ENCODE measurements at regions not wholly inside any gene's neighbourhood (a gene's known extent, or its start where the extent isn't known, plus 50 kb on each side); places are given as distances from the start of the nearest gene placed in this dataset.

DNA sequence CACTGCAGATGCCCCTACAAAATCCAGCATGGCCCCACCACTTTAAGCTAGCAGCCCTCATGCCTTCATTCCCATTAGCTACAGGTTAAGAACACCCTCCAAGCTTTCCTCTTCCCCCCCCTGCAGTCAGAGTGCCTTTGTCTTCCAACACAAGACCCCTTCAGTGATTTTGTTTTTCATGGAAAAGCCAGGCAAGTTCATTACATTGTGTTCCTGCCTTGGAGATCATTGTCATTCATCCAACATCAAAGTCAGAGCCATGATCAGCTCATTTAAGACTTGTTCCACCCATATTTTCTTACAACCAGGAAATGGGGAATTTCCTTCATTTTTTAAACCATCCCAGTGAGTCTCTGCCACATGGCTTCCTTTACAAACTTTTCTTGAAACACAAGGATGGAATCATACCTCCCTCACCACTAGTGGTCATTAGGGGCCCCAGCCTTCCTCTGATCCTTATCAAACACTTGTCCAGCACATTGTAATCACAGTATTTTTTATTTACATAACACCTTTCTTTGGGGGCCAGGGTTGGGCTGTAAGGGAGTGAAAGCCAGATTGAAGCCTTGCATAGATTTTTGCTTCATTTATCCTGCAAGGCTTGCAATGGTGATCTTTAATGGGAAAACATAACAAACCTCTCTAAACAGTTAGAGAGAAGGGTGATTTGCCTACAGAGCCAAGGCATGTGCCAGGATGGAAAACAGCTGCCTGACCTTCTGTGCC lies 765.3 kb downstream of the MED13L start:
- TF ChIP-seq, protein P1, sequence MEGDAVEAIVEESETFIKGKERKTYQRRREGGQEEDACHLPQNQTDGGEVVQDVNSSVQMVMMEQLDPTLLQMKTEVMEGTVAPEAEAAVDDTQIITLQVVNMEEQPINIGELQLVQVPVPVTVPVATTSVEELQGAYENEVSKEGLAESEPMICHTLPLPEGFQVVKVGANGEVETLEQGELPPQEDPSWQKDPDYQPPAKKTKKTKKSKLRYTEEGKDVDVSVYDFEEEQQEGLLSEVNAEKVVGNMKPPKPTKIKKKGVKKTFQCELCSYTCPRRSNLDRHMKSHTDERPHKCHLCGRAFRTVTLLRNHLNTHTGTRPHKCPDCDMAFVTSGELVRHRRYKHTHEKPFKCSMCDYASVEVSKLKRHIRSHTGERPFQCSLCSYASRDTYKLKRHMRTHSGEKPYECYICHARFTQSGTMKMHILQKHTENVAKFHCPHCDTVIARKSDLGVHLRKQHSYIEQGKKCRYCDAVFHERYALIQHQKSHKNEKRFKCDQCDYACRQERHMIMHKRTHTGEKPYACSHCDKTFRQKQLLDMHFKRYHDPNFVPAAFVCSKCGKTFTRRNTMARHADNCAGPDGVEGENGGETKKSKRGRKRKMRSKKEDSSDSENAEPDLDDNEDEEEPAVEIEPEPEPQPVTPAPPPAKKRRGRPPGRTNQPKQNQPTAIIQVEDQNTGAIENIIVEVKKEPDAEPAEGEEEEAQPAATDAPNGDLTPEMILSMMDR (IDR thresholded peaks at IDR 0.05) = no peak
- TF ChIP-seq JUNB (IDR thresholded peaks at IDR 0.05) (no peak), CHD2 (IDR thresholded peaks at IDR 0.05; ENCODE audit: low read length, partially characterized antibody) (no peak), MYC (IDR thresholded peaks at IDR 0.05; ENCODE audit: borderline replicate concordance, low read length) (no peak), POLR2A (IDR thresholded peaks at IDR 0.05; ENCODE audit: low read length) (no peak), ZNF302 (CRISPR knock-in tag; IDR thresholded peaks at IDR 0.05) (no peak), TP53 (CRISPR knock-in tag; IDR thresholded peaks at IDR 0.05) (no peak), RCOR1 (IDR thresholded peaks at IDR 0.05; ENCODE audit: low read depth, low read length) (no peak), MAFK (IDR thresholded peaks at IDR 0.05; ENCODE audit: partially characterized antibody) (no peak), JUN (IDR thresholded peaks at IDR 0.05) (no peak), BHLHE40 (IDR thresholded peaks at IDR 0.05; ENCODE audit: low read depth, low read length) (no peak)
- TF ChIP-seq, protein P2, sequence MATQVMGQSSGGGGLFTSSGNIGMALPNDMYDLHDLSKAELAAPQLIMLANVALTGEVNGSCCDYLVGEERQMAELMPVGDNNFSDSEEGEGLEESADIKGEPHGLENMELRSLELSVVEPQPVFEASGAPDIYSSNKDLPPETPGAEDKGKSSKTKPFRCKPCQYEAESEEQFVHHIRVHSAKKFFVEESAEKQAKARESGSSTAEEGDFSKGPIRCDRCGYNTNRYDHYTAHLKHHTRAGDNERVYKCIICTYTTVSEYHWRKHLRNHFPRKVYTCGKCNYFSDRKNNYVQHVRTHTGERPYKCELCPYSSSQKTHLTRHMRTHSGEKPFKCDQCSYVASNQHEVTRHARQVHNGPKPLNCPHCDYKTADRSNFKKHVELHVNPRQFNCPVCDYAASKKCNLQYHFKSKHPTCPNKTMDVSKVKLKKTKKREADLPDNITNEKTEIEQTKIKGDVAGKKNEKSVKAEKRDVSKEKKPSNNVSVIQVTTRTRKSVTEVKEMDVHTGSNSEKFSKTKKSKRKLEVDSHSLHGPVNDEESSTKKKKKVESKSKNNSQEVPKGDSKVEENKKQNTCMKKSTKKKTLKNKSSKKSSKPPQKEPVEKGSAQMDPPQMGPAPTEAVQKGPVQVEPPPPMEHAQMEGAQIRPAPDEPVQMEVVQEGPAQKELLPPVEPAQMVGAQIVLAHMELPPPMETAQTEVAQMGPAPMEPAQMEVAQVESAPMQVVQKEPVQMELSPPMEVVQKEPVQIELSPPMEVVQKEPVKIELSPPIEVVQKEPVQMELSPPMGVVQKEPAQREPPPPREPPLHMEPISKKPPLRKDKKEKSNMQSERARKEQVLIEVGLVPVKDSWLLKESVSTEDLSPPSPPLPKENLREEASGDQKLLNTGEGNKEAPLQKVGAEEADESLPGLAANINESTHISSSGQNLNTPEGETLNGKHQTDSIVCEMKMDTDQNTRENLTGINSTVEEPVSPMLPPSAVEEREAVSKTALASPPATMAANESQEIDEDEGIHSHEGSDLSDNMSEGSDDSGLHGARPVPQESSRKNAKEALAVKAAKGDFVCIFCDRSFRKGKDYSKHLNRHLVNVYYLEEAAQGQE (IDR thresholded peaks at IDR 0.05) = no peak
- TF ChIP-seq, protein P3, sequence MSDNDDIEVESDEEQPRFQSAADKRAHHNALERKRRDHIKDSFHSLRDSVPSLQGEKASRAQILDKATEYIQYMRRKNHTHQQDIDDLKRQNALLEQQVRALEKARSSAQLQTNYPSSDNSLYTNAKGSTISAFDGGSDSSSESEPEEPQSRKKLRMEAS (IDR thresholded peaks at IDR 0.05) = no peak
- TF ChIP-seq, protein P4, sequence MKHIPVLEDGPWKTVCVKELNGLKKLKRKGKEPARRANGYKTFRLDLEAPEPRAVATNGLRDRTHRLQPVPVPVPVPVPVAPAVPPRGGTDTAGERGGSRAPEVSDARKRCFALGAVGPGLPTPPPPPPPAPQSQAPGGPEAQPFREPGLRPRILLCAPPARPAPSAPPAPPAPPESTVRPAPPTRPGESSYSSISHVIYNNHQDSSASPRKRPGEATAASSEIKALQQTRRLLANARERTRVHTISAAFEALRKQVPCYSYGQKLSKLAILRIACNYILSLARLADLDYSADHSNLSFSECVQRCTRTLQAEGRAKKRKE (CRISPR knock-in tag; IDR thresholded peaks at IDR 0.05; ENCODE audit: low read depth) = no peak

All from A549 (cell line).